HepG2 (cell line): ENCODE measurements at regions not wholly inside any gene's neighbourhood (a gene's known extent, or its start where the extent isn't known, plus 50 kb on each side); places are given as distances from the start of the nearest gene placed in this dataset.

ENCODE experiments used
- CTCF ChIP-seq: sonication (generic); formaldehyde crosslinking; IDR thresholded peaks from 2 replicates; pipeline ENCODE4 v1.5.0; 2020; ENCODE audit warnings: mild to moderate bottlenecking, missing genetic modification reagents, moderate library complexity
- KLF13 ChIP-seq: sonication (generic); formaldehyde crosslinking; IDR thresholded peaks from 2 replicates; pipeline ENCODE4 v1.4.0; 2020; ENCODE audit warnings: mild to moderate bottlenecking, missing genetic modification reagents
- STAT5B ChIP-seq: sonication (generic); formaldehyde crosslinking; IDR thresholded peaks from 2 replicates; pipeline ENCODE4 v1.4.0; 2020; ENCODE audit warnings: missing genetic modification reagents
- ZKSCAN1 ChIP-seq: fragments of 150-350 bp; IDR thresholded peaks from 2 replicates; pipeline ENCODE4 v1.6.1; 2014; ENCODE audit warnings: low read length
- ZMAT5 ChIP-seq: sonication (generic); formaldehyde crosslinking; IDR thresholded peaks from 2 replicates; pipeline ENCODE4 v1.5.0; 2020; ENCODE audit warnings: mild to moderate bottlenecking, low read depth, missing genetic modification reagents, borderline replicate concordance
- ZNF788 ChIP-seq: sonication (generic); formaldehyde crosslinking; IDR thresholded peaks from 2 replicates; pipeline ENCODE4 v1.5.0; 2020; ENCODE audit warnings: mild to moderate bottlenecking, missing genetic modification reagents, borderline replicate concordance
- ZSCAN12 ChIP-seq: sonication (generic); formaldehyde crosslinking; IDR thresholded peaks from 2 replicates; pipeline ENCODE4 v1.9.0; 2021; ENCODE audit warnings: mild to moderate bottlenecking, missing genetic modification reagents
- ZSCAN30 ChIP-seq: sonication (generic); formaldehyde crosslinking; IDR thresholded peaks from 2 replicates; pipeline ENCODE4 v1.5.0; 2020; ENCODE audit warnings: mild to moderate bottlenecking, missing genetic modification reagents
- TF ChIP-seq, protein P1 (sequence below), 2 experiments: IDR thresholded peaks; 2 replicates each; pipeline ENCODE4 v1.6.1; 2011 to 2012; ENCODE audit warnings: low read length in 2 of 2, borderline replicate concordance in 1 of 2, low read depth in 1 of 2, mild to moderate bottlenecking in 1 of 2, moderate library complexity in 1 of 2

- TF ChIP-seq, protein P1, sequence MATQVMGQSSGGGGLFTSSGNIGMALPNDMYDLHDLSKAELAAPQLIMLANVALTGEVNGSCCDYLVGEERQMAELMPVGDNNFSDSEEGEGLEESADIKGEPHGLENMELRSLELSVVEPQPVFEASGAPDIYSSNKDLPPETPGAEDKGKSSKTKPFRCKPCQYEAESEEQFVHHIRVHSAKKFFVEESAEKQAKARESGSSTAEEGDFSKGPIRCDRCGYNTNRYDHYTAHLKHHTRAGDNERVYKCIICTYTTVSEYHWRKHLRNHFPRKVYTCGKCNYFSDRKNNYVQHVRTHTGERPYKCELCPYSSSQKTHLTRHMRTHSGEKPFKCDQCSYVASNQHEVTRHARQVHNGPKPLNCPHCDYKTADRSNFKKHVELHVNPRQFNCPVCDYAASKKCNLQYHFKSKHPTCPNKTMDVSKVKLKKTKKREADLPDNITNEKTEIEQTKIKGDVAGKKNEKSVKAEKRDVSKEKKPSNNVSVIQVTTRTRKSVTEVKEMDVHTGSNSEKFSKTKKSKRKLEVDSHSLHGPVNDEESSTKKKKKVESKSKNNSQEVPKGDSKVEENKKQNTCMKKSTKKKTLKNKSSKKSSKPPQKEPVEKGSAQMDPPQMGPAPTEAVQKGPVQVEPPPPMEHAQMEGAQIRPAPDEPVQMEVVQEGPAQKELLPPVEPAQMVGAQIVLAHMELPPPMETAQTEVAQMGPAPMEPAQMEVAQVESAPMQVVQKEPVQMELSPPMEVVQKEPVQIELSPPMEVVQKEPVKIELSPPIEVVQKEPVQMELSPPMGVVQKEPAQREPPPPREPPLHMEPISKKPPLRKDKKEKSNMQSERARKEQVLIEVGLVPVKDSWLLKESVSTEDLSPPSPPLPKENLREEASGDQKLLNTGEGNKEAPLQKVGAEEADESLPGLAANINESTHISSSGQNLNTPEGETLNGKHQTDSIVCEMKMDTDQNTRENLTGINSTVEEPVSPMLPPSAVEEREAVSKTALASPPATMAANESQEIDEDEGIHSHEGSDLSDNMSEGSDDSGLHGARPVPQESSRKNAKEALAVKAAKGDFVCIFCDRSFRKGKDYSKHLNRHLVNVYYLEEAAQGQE (IDR thresholded peaks at IDR 0.05; ENCODE audit: borderline replicate concordance in 1 of 2, low read depth in 1 of 2, low read length in 2 of 2), result no peak
- no peak for TF ChIP-seq KLF13 (CRISPR knock-in tag)
- no peak for TF ChIP-seq ZKSCAN1
- no peak for TF ChIP-seq ZSCAN30
- TF ChIP-seq CTCF, result no peak
- no peak for TF ChIP-seq ZNF788 (CRISPR knock-in tag)
- no peak for TF ChIP-seq ZSCAN12 (CRISPR knock-in tag)
- no peak for TF ChIP-seq ZMAT5
- TF ChIP-seq STAT5B (CRISPR knock-in tag), result no peak
These were observed 279.4 kb downstream of the TMA16 start for GRCh38 chr4:163773940-163774339.
